ENCODE measurements at regions not wholly inside any gene's neighbourhood (a gene's known extent, or its start where the extent isn't known, plus 50 kb on each side); places are given as distances from the start of the nearest gene placed in this dataset.

- H3K4me3 Mint-ChIP-seq: no peak overlapping the region
- H3K27me3 Mint-ChIP-seq (ENCODE audit: low read depth): peaks cover 50% of the 10 kb centered on the region
- CTCF ChIA-PET: interaction anchor here (1.8 kb wide), 1 partner anchor 116 kb away, joined by 5 read pairs; no protein-coding TSS in a partner anchor
- H3K27ac Mint-ChIP-seq: no peak overlapping the region
- H3K36me3 Mint-ChIP-seq: no peaks in the 10 kb centered on the region
- no peak for TF ChIP-seq CREB1 (CRISPR knock-in tag; IDR thresholded peaks at IDR 0.05)
- TF ChIP-seq ZNF416 (CRISPR knock-in tag; IDR thresholded peaks at IDR 0.05): no peak
- TF ChIP-seq E2F1 (CRISPR knock-in tag; IDR thresholded peaks at IDR 0.05): no peak
- no peak for TF ChIP-seq TEAD1 (CRISPR knock-in tag; IDR thresholded peaks at IDR 0.05)
- no peak for TF ChIP-seq ZNF423 (CRISPR knock-in tag; IDR thresholded peaks at IDR 0.05)
- TF ChIP-seq ZNF396 (CRISPR knock-in tag; IDR thresholded peaks at IDR 0.05; ENCODE audit: borderline replicate concordance): no peak
- TF ChIP-seq GRHL2 (CRISPR knock-in tag; IDR thresholded peaks at IDR 0.05; ENCODE audit: insufficient replicate concordance, severe bottlenecking): no peak
- TF ChIP-seq ZNF232 (CRISPR knock-in tag; IDR thresholded peaks at IDR 0.05): no peak
- no peak for TF ChIP-seq ESRRA (CRISPR knock-in tag; IDR thresholded peaks at IDR 0.05; ENCODE audit: borderline replicate concordance)
- TF ChIP-seq FOXK1 (CRISPR knock-in tag; IDR thresholded peaks at IDR 0.05): no peak
- no peak for TF ChIP-seq RELA (CRISPR knock-in tag; IDR thresholded peaks at IDR 0.05; ENCODE audit: borderline replicate concordance)
- no peak for TF ChIP-seq FOXJ3 (CRISPR knock-in tag; IDR thresholded peaks at IDR 0.05; ENCODE audit: borderline replicate concordance)
- DNase-seq (ENCODE audit: low spot score): no peak
- ATAC-seq: no peak
- H3K9me3 Mint-ChIP-seq: peaks cover 13% of the 10 kb centered on the region
- H3K4me1 Mint-ChIP-seq: peaks cover 55% of the 10 kb centered on the region
- POLR2A ChIA-PET: no interaction called here
Observed at GRCh38 chr14:71194251-71194650, 287.0 kb downstream of the PCNX1 start.

GRCh38 chr14:71196921-71197320 lies 289.7 kb downstream of the PCNX1 start:
- Mint-ChIP-seq H3K27ac (no peak overlapping the region), H3K9me3 (peaks cover 8% of the 10 kb centered on the region), H3K4me3 (no peak overlapping the region), H3K4me1 (peaks cover 47% of the 10 kb centered on the region), H3K36me3 (no peaks in the 10 kb centered on the region), H3K27me3 (ENCODE audit: low read depth) (peaks cover 46% of the 10 kb centered on the region)
- DNase-seq (ENCODE audit: low spot score): no peak
- no peak for ATAC-seq
- CTCF ChIA-PET: interaction anchor here (2.7 kb wide), 1 partner anchor 30 kb away, joined by 7 read pairs; no protein-coding TSS in a partner anchor
- TF ChIP-seq FOXP4 (CRISPR knock-in tag; IDR thresholded peaks at IDR 0.05) (no peak), KAT7 (CRISPR knock-in tag; IDR thresholded peaks at IDR 0.05; ENCODE audit: borderline replicate concordance) (no peak), ATF6 (CRISPR knock-in tag; IDR thresholded peaks at IDR 0.05) (no peak), RORB (CRISPR knock-in tag; IDR thresholded peaks at IDR 0.05) (no peak), TEAD4 (CRISPR knock-in tag; IDR thresholded peaks at IDR 0.05) (no peak), ELF4 (CRISPR knock-in tag; IDR thresholded peaks at IDR 0.05; ENCODE audit: low read depth) (no peak)
- POLR2A ChIA-PET: no interaction called here

- peaks cover 9% of the 10 kb centered on the region for H3K9me3 Mint-ChIP-seq
- TF ChIP-seq IRF1 (CRISPR knock-in tag; IDR thresholded peaks at IDR 0.05) (no peak), TEAD4 (CRISPR knock-in tag; IDR thresholded peaks at IDR 0.05) (no peak), GABPB1 (CRISPR knock-in tag; IDR thresholded peaks at IDR 0.05) (no peak), ZNF396 (CRISPR knock-in tag; IDR thresholded peaks at IDR 0.05; ENCODE audit: borderline replicate concordance) (no peak), ZBTB21 (CRISPR knock-in tag; IDR thresholded peaks at IDR 0.05; ENCODE audit: borderline replicate concordance) (no peak), PREB (CRISPR knock-in tag; IDR thresholded peaks at IDR 0.05; ENCODE audit: borderline replicate concordance) (no peak), OVOL2 (CRISPR knock-in tag; IDR thresholded peaks at IDR 0.05; ENCODE audit: borderline replicate concordance) (no peak), ETV6 (CRISPR knock-in tag; IDR thresholded peaks at IDR 0.05) (no peak), CBFB (CRISPR knock-in tag; IDR thresholded peaks at IDR 0.05; ENCODE audit: low read depth) (no peak), ZNF423 (CRISPR knock-in tag; IDR thresholded peaks at IDR 0.05) (no peak), TEAD1 (CRISPR knock-in tag; IDR thresholded peaks at IDR 0.05) (no peak), E2F4 (CRISPR knock-in tag; IDR thresholded peaks at IDR 0.05; ENCODE audit: borderline replicate concordance, low read depth) (no peak)
- H3K4me3 Mint-ChIP-seq: no peak overlapping the region
- CTCF ChIA-PET: interaction anchor here (2.7 kb wide), 1 partner anchor 32 kb away, joined by 7 read pairs; no protein-coding TSS in a partner anchor
- ATAC-seq (no peak), DNase-seq (ENCODE audit: low spot score) (no peak)
- H3K4me1 Mint-ChIP-seq: peaks cover 37% of the 10 kb centered on the region
- no peak overlapping the region for H3K27ac Mint-ChIP-seq
- peaks cover 3% of the 10 kb centered on the region for H3K36me3 Mint-ChIP-seq
- POLR2A ChIA-PET: no interaction called here
- peaks cover 33% of the 10 kb centered on the region for H3K27me3 Mint-ChIP-seq (ENCODE audit: low read depth)
Observed at GRCh38 chr14:71198687-71199086, 291.4 kb downstream of the PCNX1 start.

Data from WTC11 (cell line).